ENCODE measurements at regions not wholly inside any gene's neighbourhood (a gene's known extent, or its start where the extent isn't known, plus 50 kb on each side); places are given as distances from the start of the nearest gene placed in this dataset.

DNA sequence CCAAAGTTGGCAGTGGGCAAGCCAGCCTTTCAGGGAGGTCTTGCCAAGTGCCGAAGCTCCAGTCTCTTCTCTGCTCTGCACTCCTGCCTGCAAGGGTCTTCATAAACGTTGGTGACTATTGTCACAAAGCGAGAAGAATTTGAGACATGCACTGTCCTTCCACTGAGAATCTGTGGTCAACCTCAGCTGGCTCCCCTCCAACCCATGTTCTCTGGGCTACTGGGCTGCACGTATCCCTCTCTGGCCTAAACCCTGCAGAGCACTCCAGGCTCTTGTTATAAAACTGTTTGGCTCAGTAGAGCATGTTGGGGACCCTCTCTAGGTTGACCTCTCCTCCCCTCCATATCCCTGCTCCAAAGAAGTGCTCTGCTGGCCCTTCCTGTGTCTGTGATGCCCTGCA is 260.4 kb upstream of the NFE2L3 start:
- 76% methylated on average over 4 of the region's 4 CpGs; no CpG with 5 or more reads in 1 of the 2 donors for WGBS, 2 donors (ENCODE audit: low coverage in 1 of 2)
- H3K27me3 ChIP-seq = peaks cover 64% of the 10 kb centered on the region
- H3K4me3 ChIP-seq = no peak overlapping the region

GRCh38 chr7:25893436-25893835 is 258.6 kb upstream of the NFE2L3 start:
- Histone ChIP-seq H3K4me3 (peak overlapping the region; percentile 31 to 47), H3K27ac (no peak overlapping the region), H3K36me3 (no peaks in the 10 kb centered on the region), H3K27me3 (peaks cover 45% of the 10 kb centered on the region), H3K9me3 (no peaks in the 10 kb centered on the region), H3K4me1 (peaks cover 0 to 21% (median 4%) of the 10 kb centered on the region in 3 donors)
- no peak for ATAC-seq
- 18 to 25% methylated on average over 1 of the region's 1 CpG for WGBS, 2 donors (ENCODE audit: low coverage in 1 of 2)
- no peak for TF ChIP-seq EP300 (IDR thresholded peaks at IDR 0.05)
- TF ChIP-seq, protein P1, sequence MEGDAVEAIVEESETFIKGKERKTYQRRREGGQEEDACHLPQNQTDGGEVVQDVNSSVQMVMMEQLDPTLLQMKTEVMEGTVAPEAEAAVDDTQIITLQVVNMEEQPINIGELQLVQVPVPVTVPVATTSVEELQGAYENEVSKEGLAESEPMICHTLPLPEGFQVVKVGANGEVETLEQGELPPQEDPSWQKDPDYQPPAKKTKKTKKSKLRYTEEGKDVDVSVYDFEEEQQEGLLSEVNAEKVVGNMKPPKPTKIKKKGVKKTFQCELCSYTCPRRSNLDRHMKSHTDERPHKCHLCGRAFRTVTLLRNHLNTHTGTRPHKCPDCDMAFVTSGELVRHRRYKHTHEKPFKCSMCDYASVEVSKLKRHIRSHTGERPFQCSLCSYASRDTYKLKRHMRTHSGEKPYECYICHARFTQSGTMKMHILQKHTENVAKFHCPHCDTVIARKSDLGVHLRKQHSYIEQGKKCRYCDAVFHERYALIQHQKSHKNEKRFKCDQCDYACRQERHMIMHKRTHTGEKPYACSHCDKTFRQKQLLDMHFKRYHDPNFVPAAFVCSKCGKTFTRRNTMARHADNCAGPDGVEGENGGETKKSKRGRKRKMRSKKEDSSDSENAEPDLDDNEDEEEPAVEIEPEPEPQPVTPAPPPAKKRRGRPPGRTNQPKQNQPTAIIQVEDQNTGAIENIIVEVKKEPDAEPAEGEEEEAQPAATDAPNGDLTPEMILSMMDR (IDR thresholded peaks at IDR 0.05) = no peak
- no peak for TF ChIP-seq POLR2A (IDR thresholded peaks at IDR 0.05)
- TF ChIP-seq POLR2AphosphoS5 (IDR thresholded peaks at IDR 0.05) = no peak

More for the DNA sequence above, 260.4 kb upstream of the NFE2L3 start:
- Histone ChIP-seq H3K27ac (no peak overlapping the region), H3K9me3 (no peaks in the 10 kb centered on the region), H3K36me3 (no peaks in the 10 kb centered on the region), H3K4me1 (peaks cover 0 to 21% (median 4%) of the 10 kb centered on the region in 3 donors)
- no peak for ATAC-seq
- TF ChIP-seq POLR2A (IDR thresholded peaks at IDR 0.05) (no peak), EP300 (IDR thresholded peaks at IDR 0.05) (no peak), POLR2AphosphoS5 (IDR thresholded peaks at IDR 0.05) (no peak)
- TF ChIP-seq, protein P1 (IDR thresholded peaks at IDR 0.05) = no peak

- no peak for ATAC-seq
- peaks cover 37% of the 10 kb centered on the region for H3K27me3 ChIP-seq
- TF ChIP-seq POLR2A (IDR thresholded peaks at IDR 0.05) (no peak), POLR2AphosphoS5 (IDR thresholded peaks at IDR 0.05) (no peak), EP300 (IDR thresholded peaks at IDR 0.05) (no peak)
- TF ChIP-seq, protein P1 (IDR thresholded peaks at IDR 0.05) = no peak
- H3K36me3 ChIP-seq = no peaks in the 10 kb centered on the region
- peaks cover 0 to 21% (median 4%) of the 10 kb centered on the region in 3 donors for H3K4me1 ChIP-seq
- no peaks in the 10 kb centered on the region for H3K9me3 ChIP-seq
- no peak overlapping the region for H3K4me3 ChIP-seq
- WGBS, 2 donors (ENCODE audit: low coverage in 1 of 2) = 79 to 100% methylated on average over 4 to 5 of the region's 7 CpGs
- no peak overlapping the region for H3K27ac ChIP-seq
Measured at GRCh38 chr7:25894002-25894901, 257.7 kb upstream of the NFE2L3 start.

GRCh38 chr7:25894902-25895791 is 256.9 kb upstream of the NFE2L3 start:
- Histone ChIP-seq H3K27ac (no peak overlapping the region), H3K27me3 (peaks cover 28% of the 10 kb centered on the region), H3K4me3 (peak overlapping the region in 1 of 2 donors; percentile 13), H3K9me3 (no peaks in the 10 kb centered on the region), H3K36me3 (no peaks in the 10 kb centered on the region), H3K4me1 (peaks cover 0 to 21% (median 4%) of the 10 kb centered on the region in 3 donors)
- peak; percentile 73 for ATAC-seq
- 35 to 54% methylated on average over 6 to 7 of the region's 30 CpGs for WGBS, 2 donors (ENCODE audit: low coverage in 1 of 2)
- no peak for TF ChIP-seq POLR2A (IDR thresholded peaks at IDR 0.05)
- TF ChIP-seq, protein P1 (IDR thresholded peaks at IDR 0.05) = peak; percentile 30 to 81 (median 54)

Data from gastroesophageal sphincter (tissue), 4 donors.